ENCODE measurements at regions not wholly inside any gene's neighbourhood (a gene's known extent, or its start where the extent isn't known, plus 50 kb on each side); places are given as distances from the start of the nearest gene placed in this dataset.

GRCh38 chr15:100730129-100730528 lies 127.7 kb downstream of the ASB7 start:
- TF ChIP-seq, protein P1, sequence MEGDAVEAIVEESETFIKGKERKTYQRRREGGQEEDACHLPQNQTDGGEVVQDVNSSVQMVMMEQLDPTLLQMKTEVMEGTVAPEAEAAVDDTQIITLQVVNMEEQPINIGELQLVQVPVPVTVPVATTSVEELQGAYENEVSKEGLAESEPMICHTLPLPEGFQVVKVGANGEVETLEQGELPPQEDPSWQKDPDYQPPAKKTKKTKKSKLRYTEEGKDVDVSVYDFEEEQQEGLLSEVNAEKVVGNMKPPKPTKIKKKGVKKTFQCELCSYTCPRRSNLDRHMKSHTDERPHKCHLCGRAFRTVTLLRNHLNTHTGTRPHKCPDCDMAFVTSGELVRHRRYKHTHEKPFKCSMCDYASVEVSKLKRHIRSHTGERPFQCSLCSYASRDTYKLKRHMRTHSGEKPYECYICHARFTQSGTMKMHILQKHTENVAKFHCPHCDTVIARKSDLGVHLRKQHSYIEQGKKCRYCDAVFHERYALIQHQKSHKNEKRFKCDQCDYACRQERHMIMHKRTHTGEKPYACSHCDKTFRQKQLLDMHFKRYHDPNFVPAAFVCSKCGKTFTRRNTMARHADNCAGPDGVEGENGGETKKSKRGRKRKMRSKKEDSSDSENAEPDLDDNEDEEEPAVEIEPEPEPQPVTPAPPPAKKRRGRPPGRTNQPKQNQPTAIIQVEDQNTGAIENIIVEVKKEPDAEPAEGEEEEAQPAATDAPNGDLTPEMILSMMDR (IDR thresholded peaks at IDR 0.05), result no peak
- TF ChIP-seq EZH2phosphoT487 (IDR thresholded peaks at IDR 0.05; ENCODE audit: borderline replicate concordance, low read depth) (no peak), POLR2AphosphoS5 (IDR thresholded peaks at IDR 0.05; ENCODE audit: low read depth, low read length) (no peak), MEF2A (IDR thresholded peaks at IDR 0.05; ENCODE audit: borderline replicate concordance, low read depth) (no peak), MAX (IDR thresholded peaks at IDR 0.05; ENCODE audit: low read depth) (no peak), YY1 (IDR thresholded peaks at IDR 0.05; ENCODE audit: low read depth) (no peak), EP300 (IDR thresholded peaks at IDR 0.05; ENCODE audit: borderline replicate concordance in 1 of 2, low read depth in 1 of 2, low read length in 1 of 2) (no peak), GATA2 (CRISPR knock-in tag; IDR thresholded peaks at IDR 0.05) (no peak), SIN3A (IDR thresholded peaks at IDR 0.05; ENCODE audit: borderline replicate concordance, low read depth, low read length) (no peak), ZBTB33 (IDR thresholded peaks at IDR 0.05; ENCODE audit: borderline replicate concordance, low read depth) (no peak), RXRA (IDR thresholded peaks at IDR 0.05; ENCODE audit: borderline replicate concordance, low read depth) (no peak), RAD21 (IDR thresholded peaks at IDR 0.05; ENCODE audit: low read length) (no peak), TAF1 (IDR thresholded peaks at IDR 0.05; ENCODE audit: borderline replicate concordance, low read depth, low read length) (no peak)
- TF ChIP-seq, protein P2, sequence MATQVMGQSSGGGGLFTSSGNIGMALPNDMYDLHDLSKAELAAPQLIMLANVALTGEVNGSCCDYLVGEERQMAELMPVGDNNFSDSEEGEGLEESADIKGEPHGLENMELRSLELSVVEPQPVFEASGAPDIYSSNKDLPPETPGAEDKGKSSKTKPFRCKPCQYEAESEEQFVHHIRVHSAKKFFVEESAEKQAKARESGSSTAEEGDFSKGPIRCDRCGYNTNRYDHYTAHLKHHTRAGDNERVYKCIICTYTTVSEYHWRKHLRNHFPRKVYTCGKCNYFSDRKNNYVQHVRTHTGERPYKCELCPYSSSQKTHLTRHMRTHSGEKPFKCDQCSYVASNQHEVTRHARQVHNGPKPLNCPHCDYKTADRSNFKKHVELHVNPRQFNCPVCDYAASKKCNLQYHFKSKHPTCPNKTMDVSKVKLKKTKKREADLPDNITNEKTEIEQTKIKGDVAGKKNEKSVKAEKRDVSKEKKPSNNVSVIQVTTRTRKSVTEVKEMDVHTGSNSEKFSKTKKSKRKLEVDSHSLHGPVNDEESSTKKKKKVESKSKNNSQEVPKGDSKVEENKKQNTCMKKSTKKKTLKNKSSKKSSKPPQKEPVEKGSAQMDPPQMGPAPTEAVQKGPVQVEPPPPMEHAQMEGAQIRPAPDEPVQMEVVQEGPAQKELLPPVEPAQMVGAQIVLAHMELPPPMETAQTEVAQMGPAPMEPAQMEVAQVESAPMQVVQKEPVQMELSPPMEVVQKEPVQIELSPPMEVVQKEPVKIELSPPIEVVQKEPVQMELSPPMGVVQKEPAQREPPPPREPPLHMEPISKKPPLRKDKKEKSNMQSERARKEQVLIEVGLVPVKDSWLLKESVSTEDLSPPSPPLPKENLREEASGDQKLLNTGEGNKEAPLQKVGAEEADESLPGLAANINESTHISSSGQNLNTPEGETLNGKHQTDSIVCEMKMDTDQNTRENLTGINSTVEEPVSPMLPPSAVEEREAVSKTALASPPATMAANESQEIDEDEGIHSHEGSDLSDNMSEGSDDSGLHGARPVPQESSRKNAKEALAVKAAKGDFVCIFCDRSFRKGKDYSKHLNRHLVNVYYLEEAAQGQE (IDR thresholded peaks at IDR 0.05; ENCODE audit: low read depth, low read length), result no peak
